A172 (cell line): ENCODE measurements at regions not wholly inside any gene's neighbourhood (a gene's known extent, or its start where the extent isn't known, plus 50 kb on each side); places are given as distances from the start of the nearest gene placed in this dataset.
A peak's percentile ranks its signal among the peaks of the same experiment; 100 is the strongest.

ENCODE experiments used
- DNase-seq: peaks from one replicate; pipeline ENCODE4 v3.0.0-alpha.2; 2015; ENCODE audit warnings: low spot score

DNA sequence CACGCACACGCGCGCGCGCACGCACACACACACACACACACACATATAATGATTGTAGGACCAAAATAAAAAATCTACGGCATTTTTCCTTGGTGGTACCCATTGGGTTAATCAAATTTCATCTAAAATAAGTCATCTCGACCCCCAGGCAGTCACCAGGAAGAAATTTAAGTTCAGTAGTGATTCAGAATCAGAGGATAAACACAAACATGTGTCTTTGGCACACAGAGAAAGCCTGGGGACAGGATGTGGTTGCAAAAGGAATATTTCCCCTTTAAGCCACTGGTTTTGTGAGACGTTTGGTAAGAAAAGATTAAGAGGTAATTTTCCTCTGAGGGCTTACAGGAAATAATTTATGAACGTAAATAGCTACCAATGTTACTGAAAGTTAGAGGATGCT lies 171.6 kb upstream of the PIEZO2 start:
- DNase-seq = peak; percentile 94

GRCh38 chr18:11316546-11316945 lies 167.2 kb upstream of the PIEZO2 start:
- no peak for DNase-seq

GRCh38 chr18:11310476-11311086 lies 161.2 kb upstream of the PIEZO2 start:
- DNase-seq = peak; percentile 77

- peak; percentile 79 for DNase-seq
Measured at GRCh38 chr18:11309172-11309571, 159.8 kb upstream of the PIEZO2 start.

DNA sequence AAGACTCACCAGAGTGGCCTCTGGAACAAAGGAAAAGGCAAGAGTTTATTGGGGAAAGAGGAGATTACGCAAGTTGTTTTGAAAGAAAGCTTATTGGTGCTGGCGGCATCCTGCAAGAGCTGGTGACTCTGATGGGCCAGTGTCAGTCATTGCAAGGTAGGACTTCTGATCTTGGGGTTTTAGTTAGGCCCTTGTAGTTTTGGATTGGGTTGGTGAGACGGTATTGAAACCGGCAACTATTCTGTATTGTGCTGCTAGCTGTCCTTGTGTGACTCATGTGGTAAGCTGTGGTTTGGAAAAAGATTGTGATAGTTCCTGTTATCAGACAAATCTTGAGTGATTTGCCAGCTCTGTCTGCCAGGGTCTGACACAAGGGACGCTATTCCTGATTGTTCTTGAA lies 159.1 kb upstream of the PIEZO2 start:
- DNase-seq = peak; percentile 71

GRCh38 chr18:11307716-11308115 lies 158.3 kb upstream of the PIEZO2 start:
- DNase-seq = no peak

- no peak for DNase-seq
Measured at GRCh38 chr18:11305507-11305906, 156.1 kb upstream of the PIEZO2 start.

- no peak for DNase-seq
Measured at GRCh38 chr18:11304928-11305327, 155.6 kb upstream of the PIEZO2 start.

- no peak for DNase-seq
Measured at GRCh38 chr18:11296946-11297345, 147.6 kb upstream of the PIEZO2 start.

DNA sequence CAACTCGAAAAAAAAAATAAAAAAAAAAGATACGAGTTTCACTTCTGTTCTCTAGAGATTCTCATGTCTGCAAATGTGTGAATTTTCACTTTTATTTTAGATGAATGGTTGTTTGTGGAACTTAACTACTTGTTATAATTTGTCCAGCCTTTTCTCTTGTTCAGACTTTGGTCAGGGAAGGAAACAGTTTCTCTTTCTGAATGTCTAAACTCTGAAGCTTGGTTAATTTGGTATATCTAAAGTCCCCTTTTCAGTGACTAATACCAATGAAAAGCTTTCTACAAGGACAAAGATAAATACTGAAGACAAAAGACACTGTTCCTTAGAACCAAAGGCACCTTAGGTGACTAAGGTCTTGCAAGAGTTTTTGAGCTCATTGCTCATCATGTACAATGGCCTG lies 144.4 kb upstream of the PIEZO2 start:
- no peak for DNase-seq

DNA sequence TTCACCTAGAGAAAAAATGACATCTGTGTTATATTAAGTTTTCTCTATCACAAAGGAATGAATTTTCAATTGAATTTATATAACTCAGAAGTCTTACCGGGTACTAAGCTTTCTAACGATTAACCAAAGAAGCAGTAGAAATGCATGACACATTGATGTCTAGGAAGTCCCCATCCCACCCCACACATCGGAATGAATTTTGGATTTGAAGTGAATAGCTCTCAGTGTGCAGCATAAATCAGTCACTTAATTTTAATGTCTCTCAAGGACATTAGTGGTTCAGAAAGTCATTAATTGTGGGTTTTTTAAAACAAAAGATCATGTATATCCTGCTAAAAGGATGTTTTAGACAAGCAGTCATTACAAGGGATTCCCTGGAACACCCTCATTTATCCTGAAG lies 141.4 kb upstream of the PIEZO2 start:
- DNase-seq = no peak

DNA sequence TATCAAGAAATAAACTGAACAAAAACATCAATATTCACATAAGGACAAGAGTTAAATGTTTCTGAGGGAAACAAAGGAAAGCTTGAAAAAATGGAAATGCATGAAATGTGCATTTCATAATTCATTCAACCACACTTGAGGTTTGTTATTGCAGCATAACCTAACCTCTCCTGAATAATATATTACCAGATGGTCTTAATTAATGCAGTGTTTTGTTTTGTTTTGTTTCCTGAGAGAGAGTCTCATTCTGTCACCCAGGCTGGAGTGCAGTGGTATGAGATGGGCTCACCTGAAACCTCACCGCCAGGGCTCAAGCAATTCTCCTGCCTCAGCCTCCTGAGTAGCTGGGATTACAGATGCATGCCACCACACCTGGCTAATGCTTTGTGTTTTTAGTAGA lies 139.9 kb upstream of the PIEZO2 start:
- DNase-seq = no peak

DNA sequence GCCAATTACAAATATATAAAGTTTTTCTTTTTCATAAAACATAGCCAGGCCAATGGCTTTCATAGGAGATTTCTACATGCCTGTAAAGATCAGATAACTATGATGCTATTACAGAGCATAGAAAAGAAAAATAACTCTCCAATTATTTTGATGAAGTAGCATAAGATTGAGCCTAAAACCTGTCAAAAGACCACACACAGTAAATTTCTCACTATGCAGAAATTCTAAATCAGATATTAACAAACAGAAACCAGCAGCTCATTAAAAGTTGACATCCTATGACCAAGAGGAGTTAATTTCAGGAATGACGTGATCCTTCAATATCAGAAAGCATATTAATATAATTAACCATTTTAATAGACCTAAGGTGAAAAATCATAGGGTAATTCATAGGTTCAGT lies 139.0 kb upstream of the PIEZO2 start:
- DNase-seq = no peak

GRCh38 chr18:11286431-11286830 lies 137.1 kb upstream of the PIEZO2 start:
- no peak for DNase-seq

GRCh38 chr18:11284811-11285210 lies 135.4 kb upstream of the PIEZO2 start:
- DNase-seq = no peak

DNA sequence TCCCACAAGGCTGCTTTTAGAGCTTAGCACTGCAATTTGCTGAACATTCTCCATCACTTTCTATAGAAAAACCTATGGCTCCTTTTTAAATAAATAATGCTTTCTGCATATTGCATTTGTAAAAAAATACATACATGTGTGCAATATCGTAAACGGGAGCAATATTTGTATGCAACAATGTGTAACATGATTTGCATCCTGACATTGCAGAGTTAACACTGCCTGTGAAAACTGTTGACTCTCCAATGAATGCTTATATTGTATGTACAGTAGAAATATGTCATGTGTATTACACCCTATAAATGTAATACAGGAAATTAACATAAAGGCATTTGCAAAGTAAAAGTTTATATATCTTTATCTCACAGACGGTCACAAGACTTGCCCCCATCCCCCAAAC lies 135.0 kb upstream of the PIEZO2 start:
- no peak for DNase-seq

DNA sequence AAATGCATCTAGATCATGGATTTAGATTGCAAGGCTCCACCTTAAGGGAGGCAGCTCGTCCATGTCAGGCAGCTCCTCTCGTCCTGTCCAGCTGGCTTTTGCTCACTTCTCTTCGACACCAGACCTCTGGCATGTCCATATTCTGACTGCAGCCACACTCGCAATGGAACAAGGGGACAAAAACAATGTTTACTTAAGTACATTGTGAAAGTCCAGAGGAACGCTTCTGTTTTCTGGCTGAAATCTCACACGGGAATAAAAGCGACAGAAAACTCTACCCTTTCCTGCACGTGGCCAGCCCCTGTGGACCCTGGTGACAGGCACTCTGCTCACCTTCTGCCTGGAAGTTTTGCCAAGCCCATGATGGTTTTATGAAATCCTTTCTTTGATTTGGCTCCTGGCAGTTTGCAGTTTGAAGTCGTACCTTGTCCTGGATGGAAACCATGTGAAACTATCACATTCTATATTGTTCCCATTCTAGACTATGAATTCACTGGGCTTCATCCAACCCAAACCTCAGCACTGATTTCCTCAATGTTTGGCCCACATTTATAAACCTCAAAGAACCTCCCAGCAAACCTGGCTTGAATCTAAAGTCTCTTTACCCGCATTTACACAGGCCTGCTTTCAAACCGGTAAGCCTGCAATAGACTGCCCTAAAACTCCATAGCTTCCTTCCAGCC lies 134.3 kb upstream of the PIEZO2 start:
- no peak for DNase-seq

DNA sequence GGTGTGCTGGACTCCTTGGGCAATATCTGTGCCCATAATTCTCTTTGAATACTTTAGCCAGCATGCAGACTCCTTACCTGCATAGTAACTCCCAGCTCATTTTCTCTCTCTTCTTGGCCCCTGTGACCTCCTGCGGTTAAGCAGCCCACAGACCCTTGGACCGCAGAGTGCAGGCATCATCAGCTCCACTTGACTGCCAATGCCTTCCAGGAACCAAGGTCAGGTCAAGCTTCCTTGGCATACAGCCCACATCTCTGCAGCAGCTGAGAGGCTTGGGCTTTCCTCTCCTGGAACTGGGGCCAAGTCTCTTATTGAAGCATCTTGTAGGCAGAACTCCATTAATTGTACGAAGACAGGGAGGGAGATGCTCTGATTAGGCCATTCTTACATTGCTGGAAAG lies 130.1 kb upstream of the PIEZO2 start:
- DNase-seq = peak; percentile 11

DNA sequence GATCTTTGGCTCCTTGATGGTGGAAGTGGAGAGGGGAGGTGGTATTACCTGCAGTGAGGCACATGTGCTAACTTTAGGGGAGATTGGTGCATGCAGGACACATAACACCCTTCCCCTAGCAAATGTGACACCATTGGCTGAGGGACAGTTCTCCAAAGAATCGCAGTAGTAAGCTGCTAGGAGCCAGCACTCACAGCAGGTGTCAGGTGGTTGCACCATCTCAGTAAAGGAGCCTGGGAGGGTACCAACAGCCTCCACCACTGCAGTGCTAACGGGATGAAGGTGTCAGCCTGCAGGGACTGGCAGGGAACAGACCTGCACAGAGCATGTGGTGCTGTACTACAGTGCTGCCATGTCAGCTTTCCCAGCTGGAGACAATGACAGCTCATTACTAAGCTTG lies 127.3 kb upstream of the PIEZO2 start:
- DNase-seq = no peak

DNA sequence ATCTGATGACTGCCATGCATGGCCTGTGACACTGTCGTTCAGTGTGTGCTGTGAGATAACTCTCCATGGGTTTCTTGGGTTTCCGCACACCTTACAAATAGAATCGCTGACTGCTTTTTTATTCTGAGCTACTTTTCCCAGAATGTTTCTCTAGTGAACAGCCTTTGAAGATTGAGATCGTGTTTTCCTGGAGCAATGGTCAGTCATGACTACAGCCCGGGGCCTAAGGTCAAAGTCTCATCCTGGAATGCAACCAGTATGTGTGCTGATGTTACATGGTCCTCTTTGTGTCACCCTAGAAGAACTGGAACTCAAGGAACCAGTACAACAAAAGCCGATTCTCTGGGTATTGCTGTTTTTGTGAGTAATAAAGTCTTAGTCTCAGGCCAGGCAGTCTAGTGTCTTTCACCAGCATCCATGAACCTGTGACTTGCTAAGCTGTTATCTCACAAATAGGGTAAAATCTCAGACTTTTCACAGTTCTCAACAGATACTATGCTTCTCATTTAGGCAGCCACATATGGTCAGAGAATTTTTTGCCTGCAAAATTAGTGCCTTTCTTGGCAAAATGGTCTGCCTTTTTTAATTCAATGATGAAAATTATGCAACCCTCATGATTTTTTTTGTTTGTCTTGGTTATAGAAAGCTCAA lies 124.9 kb upstream of the PIEZO2 start:
- DNase-seq = no peak

DNA sequence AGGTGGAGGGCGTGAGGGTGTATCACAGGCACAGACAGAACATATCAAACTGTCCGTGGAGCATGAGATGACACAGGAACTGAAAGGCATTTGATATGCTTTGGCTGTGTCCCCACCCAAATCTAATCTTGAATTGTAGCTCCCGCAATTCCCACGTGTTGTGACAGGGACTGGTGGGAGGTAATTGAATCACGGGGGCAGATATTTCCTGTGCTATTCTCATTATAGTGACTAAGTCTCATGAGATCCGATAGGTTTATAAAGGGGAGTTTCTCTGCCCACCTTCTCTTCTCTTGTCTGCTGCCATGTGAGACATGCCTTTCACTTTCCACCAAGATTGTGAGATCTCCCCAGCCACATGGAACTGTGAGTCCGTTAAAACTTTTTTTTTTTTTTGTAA lies 123.1 kb upstream of the PIEZO2 start:
- DNase-seq = no peak

DNA sequence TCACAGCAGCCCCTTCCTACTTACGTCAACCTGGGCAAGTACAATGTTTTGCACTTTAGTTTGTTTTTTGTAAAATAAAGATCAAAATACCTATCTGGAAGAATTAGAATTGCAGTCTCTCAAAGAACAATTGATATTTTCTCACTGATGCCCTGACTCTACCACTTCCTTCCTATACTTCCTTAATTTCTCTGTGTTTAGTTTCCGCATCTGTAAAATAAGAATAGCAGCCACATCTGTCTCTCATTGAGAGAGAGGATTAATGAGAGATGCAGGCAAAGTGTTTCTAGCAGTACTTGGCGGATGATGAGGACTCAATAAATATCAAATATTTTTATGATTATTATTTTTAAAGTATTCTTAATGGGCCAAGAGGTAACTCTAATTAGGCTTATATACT lies 122.6 kb upstream of the PIEZO2 start:
- DNase-seq = no peak

- no peak for DNase-seq
Measured at GRCh38 chr18:11269257-11269656, 119.9 kb upstream of the PIEZO2 start.
